ENCODE measurements at regions not wholly inside any gene's neighbourhood (a gene's known extent, or its start where the extent isn't known, plus 50 kb on each side); places are given as distances from the start of the nearest gene placed in this dataset.

DNA sequence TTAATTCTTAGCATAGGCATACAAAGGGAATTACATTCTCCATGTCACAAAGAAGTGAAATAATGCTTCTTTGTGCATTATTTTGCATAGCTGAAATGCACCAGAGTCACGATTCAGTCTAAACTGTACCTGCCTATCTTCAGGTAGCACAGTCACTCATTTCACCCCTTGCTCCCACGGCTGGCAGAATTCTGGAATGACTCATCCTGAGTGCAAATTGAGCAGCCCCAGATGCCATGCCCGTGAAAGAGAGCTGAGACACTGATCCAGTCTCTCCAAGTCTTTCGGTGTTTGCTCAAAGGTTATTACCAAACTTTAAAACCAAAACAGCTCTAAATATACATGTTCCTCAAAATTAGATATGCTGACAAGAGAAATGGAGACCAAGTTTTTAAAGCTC is 168.3 kb upstream of the POU3F3 start:
- H3K4me3 Mint-ChIP-seq, result no peak overlapping the region
- no peaks in the 10 kb centered on the region for H3K9me3 ChIP-seq (ENCODE audit: control insufficient read depth, low read length)
- H3K9ac ChIP-seq (ENCODE audit: extremely low read depth, low read length, poor library complexity, severe bottlenecking), result no peak overlapping the region
- H3K36me3 ChIP-seq (ENCODE audit: control insufficient read depth, insufficient read depth, low read length), result no peaks in the 10 kb centered on the region
- H3K27ac ChIP-seq (ENCODE audit: low read depth, low read length), result no peak overlapping the region
- H3K27ac Mint-ChIP-seq, result no peak overlapping the region
- WGBS, 2 experiments (ENCODE audit: insufficient coverage in 1 of 2, insufficient read length in 1 of 2), result 68 to 79% methylated on average over 2 to 4 of the region's 4 CpGs
- no peak overlapping the region for H3K4me3 ChIP-seq (ENCODE audit: low read length)
- H3K4me1 Mint-ChIP-seq, result no peaks in the 10 kb centered on the region
- H3K27me3 Mint-ChIP-seq (ENCODE audit: insufficient read depth), result no peaks in the 10 kb centered on the region
- DNase-seq, result no peak
- no peaks in the 10 kb centered on the region for H3K27me3 ChIP-seq (ENCODE audit: control insufficient read depth, insufficient read depth, low read length, poor library complexity, severe bottlenecking)
- H3K36me3 Mint-ChIP-seq (ENCODE audit: low read depth), result no peaks in the 10 kb centered on the region
- H3K9me3 Mint-ChIP-seq, result no peaks in the 10 kb centered on the region
- TF ChIP-seq, protein P1, sequence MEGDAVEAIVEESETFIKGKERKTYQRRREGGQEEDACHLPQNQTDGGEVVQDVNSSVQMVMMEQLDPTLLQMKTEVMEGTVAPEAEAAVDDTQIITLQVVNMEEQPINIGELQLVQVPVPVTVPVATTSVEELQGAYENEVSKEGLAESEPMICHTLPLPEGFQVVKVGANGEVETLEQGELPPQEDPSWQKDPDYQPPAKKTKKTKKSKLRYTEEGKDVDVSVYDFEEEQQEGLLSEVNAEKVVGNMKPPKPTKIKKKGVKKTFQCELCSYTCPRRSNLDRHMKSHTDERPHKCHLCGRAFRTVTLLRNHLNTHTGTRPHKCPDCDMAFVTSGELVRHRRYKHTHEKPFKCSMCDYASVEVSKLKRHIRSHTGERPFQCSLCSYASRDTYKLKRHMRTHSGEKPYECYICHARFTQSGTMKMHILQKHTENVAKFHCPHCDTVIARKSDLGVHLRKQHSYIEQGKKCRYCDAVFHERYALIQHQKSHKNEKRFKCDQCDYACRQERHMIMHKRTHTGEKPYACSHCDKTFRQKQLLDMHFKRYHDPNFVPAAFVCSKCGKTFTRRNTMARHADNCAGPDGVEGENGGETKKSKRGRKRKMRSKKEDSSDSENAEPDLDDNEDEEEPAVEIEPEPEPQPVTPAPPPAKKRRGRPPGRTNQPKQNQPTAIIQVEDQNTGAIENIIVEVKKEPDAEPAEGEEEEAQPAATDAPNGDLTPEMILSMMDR (conservative IDR thresholded peaks at IDR 0.05), result no peak
- no peaks in the 10 kb centered on the region for H3K4me1 ChIP-seq (ENCODE audit: control insufficient read depth, insufficient read depth, low read length)

GRCh38 chr2:104687147-104687546 is 166.8 kb upstream of the POU3F3 start:
- H3K36me3 Mint-ChIP-seq (ENCODE audit: low read depth), result no peaks in the 10 kb centered on the region
- TF ChIP-seq, protein P1 (conservative IDR thresholded peaks at IDR 0.05), result no peak
- no peaks in the 10 kb centered on the region for H3K27me3 Mint-ChIP-seq (ENCODE audit: insufficient read depth)
- no peaks in the 10 kb centered on the region for H3K4me1 Mint-ChIP-seq
- Histone ChIP-seq H3K27ac (ENCODE audit: low read depth, low read length) (no peak overlapping the region), H3K9ac (ENCODE audit: extremely low read depth, low read length, poor library complexity, severe bottlenecking) (no peak overlapping the region), H3K9me3 (ENCODE audit: control insufficient read depth, low read length) (no peaks in the 10 kb centered on the region), H3K27me3 (ENCODE audit: control insufficient read depth, insufficient read depth, low read length, poor library complexity, severe bottlenecking) (no peaks in the 10 kb centered on the region), H3K4me3 (ENCODE audit: low read length) (no peak overlapping the region), H3K36me3 (ENCODE audit: control insufficient read depth, insufficient read depth, low read length) (no peaks in the 10 kb centered on the region), H3K4me1 (ENCODE audit: control insufficient read depth, insufficient read depth, low read length) (no peaks in the 10 kb centered on the region)
- H3K27ac Mint-ChIP-seq, result no peak overlapping the region
- WGBS, 2 experiments (ENCODE audit: insufficient coverage in 1 of 2, insufficient read length in 1 of 2), result 79 to 86% methylated on average over 6 to 9 of the region's 9 CpGs
- H3K4me3 Mint-ChIP-seq, result no peak overlapping the region
- DNase-seq, result no peak
- H3K9me3 Mint-ChIP-seq, result no peaks in the 10 kb centered on the region

DNA sequence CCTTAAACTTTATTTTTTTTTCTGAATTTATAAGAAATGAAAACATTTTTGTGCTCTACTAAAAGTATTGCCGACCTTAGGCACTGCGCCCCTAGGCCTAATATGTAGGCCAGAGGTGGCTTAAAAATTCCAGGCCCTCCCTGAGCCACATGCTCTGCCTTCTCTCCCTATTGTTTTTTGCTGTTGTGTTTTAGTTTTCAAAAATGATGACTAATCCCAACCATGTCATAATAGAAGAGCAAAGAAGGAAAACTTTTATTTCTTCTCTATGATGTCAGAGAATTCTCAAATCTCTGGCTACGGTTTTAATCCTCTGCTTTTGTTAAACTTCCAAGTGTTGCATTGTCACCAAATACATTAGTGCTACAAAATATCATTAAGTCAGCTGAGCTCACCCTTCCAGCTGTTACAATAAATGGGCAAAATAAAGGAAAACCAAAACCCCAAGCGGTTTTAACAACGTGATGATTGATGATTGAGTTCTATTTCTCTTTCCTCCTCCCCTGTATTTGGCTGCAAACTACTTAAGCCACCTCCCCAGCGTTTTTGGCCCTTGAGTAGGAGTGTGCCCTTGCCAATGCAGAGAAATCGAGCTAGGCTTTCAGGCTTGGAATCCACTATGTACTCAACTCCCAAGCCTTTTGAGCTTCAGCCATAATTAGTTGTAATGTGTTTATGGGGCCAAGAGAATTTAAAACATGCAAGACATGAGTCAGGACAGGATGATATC is 163.5 kb upstream of the POU3F3 start:
- DNase-seq, result no peak
- Mint-ChIP-seq H3K27me3 (ENCODE audit: insufficient read depth) (no peaks in the 10 kb centered on the region), H3K4me3 (no peak overlapping the region), H3K4me1 (no peaks in the 10 kb centered on the region), H3K36me3 (ENCODE audit: low read depth) (no peaks in the 10 kb centered on the region), H3K27ac (no peak overlapping the region), H3K9me3 (no peaks in the 10 kb centered on the region)
- TF ChIP-seq, protein P1 (conservative IDR thresholded peaks at IDR 0.05), result no peak
- Histone ChIP-seq H3K4me1 (ENCODE audit: control insufficient read depth, insufficient read depth, low read length) (no peaks in the 10 kb centered on the region), H3K27me3 (ENCODE audit: control insufficient read depth, insufficient read depth, low read length, poor library complexity, severe bottlenecking) (no peaks in the 10 kb centered on the region), H3K36me3 (ENCODE audit: control insufficient read depth, insufficient read depth, low read length) (no peaks in the 10 kb centered on the region), H3K9ac (ENCODE audit: extremely low read depth, low read length, poor library complexity, severe bottlenecking) (no peak overlapping the region), H3K27ac (ENCODE audit: low read depth, low read length) (no peak overlapping the region), H3K4me3 (ENCODE audit: low read length) (no peak overlapping the region), H3K9me3 (ENCODE audit: control insufficient read depth, low read length) (no peaks in the 10 kb centered on the region)
- 78 to 93% methylated on average over 1 to 7 of the region's 7 CpGs for WGBS, 2 experiments (ENCODE audit: insufficient coverage in 1 of 2, insufficient read length in 1 of 2)
